ENCODE measurements at regions not wholly inside any gene's neighbourhood (a gene's known extent, or its start where the extent isn't known, plus 50 kb on each side); places are given as distances from the start of the nearest gene placed in this dataset.

- H3K4me1 ChIP-seq (ENCODE audit: control insufficient read depth, insufficient read depth, low read length): no peaks in the 10 kb centered on the region
- no peak overlapping the region for H3K4me3 ChIP-seq (ENCODE audit: low read depth in 2 of 2, low read length in 2 of 2)
- DNase-seq (ENCODE audit: low read depth, low spot score) (no peak), ATAC-seq (no peak)
- POLR2A ChIA-PET: no interaction called here
- TF ChIP-seq POLR2AphosphoS5 (IDR thresholded peaks at IDR 0.05; ENCODE audit: low read depth, low read length) (no peak), REST (IDR thresholded peaks at IDR 0.05; ENCODE audit: insufficient read depth in 1 of 2, low read depth in 2 of 2, low read length in 1 of 2) (no peak), TCF7L2 (IDR thresholded peaks at IDR 0.05; ENCODE audit: low read depth, low read length) (no peak), SIN3A (IDR thresholded peaks at IDR 0.05; ENCODE audit: borderline replicate concordance, insufficient read depth, low read depth, low read length) (no peak), CTCF (IDR thresholded peaks at IDR 0.05) (no peak)
- intact Hi-C loops (cut with micrococcal nuclease; ENCODE audit: unreplicated experiment) (no loop called here), in situ Hi-C loops (cut with HindIII; ENCODE audit: low pct_unique_long_range_greater_than_20kb, low sequenced_read_pairs) (no loop called here)
- CTCF ChIA-PET: no interaction called here
- no peaks in the 10 kb centered on the region for H3K9me3 ChIP-seq (ENCODE audit: control insufficient read depth, insufficient read depth, low read depth, low read length)
- no peaks in the 10 kb centered on the region for H3K36me3 ChIP-seq (ENCODE audit: control insufficient read depth, insufficient read depth, low read length)
- H3K27me3 ChIP-seq (ENCODE audit: control insufficient read depth, insufficient read depth, low read length): no peaks in the 10 kb centered on the region
- BruUV-seq (replicated peaks): no TSS peak
- no peak overlapping the region for H3K27ac ChIP-seq (ENCODE audit: low read length)
Measured at GRCh38 chr5:112059579-112060135, 302.7 kb upstream of the NREP start.

- Histone ChIP-seq H3K27ac (ENCODE audit: low read length) (no peak overlapping the region), H3K4me3 (ENCODE audit: low read depth in 2 of 2, low read length in 2 of 2) (no peak overlapping the region), H3K36me3 (ENCODE audit: control insufficient read depth, insufficient read depth, low read length) (no peaks in the 10 kb centered on the region), H3K4me1 (ENCODE audit: control insufficient read depth, insufficient read depth, low read length) (no peaks in the 10 kb centered on the region), H3K9me3 (ENCODE audit: control insufficient read depth, insufficient read depth, low read depth, low read length) (no peaks in the 10 kb centered on the region), H3K27me3 (ENCODE audit: control insufficient read depth, insufficient read depth, low read length) (no peaks in the 10 kb centered on the region)
- BruUV-seq (replicated peaks): no TSS peak
- POLR2A ChIA-PET: no interaction called here
- intact Hi-C loops (cut with micrococcal nuclease; ENCODE audit: unreplicated experiment) (no loop called here), in situ Hi-C loops (cut with HindIII; ENCODE audit: low pct_unique_long_range_greater_than_20kb, low sequenced_read_pairs) (no loop called here)
- TF ChIP-seq CTCF (IDR thresholded peaks at IDR 0.05): no peak
- TF ChIP-seq REST (IDR thresholded peaks at IDR 0.05; ENCODE audit: insufficient read depth in 1 of 2, low read depth in 2 of 2, low read length in 1 of 2): no peak
- TF ChIP-seq TCF7L2 (IDR thresholded peaks at IDR 0.05; ENCODE audit: low read depth, low read length): no peak
- TF ChIP-seq SIN3A (IDR thresholded peaks at IDR 0.05; ENCODE audit: borderline replicate concordance, insufficient read depth, low read depth, low read length): no peak
- TF ChIP-seq POLR2AphosphoS5 (IDR thresholded peaks at IDR 0.05; ENCODE audit: low read depth, low read length): no peak
- no peak for DNase-seq (ENCODE audit: low read depth, low spot score)
- CTCF ChIA-PET: no interaction called here
- ATAC-seq: no peak
Measured at GRCh38 chr5:112049738-112050137, 292.7 kb upstream of the NREP start.

All from Panc1 (cell line).